IMR-90 (cell line): ENCODE measurements at regions not wholly inside any gene's neighbourhood (a gene's known extent, or its start where the extent isn't known, plus 50 kb on each side); places are given as distances from the start of the nearest gene placed in this dataset.

Experiments used
- ATAC-seq: fragments of 200-7000 bp; cut with Tn5 transposase; 2 replicates; pipeline ENCODE4 v1.9.1; 2020; ENCODE audit warnings: low read depth, mild to moderate bottlenecking, moderate library complexity
- BruUV-seq: library from RNA; stranded (reverse); fragments of 400-500 nt; replicated peaks from 2 replicates; lab custom pipeline; 2021; lab: Mats Ljungman, UMichigan
- CTCF ChIA-PET: fragments of 300-600 bp; formaldehyde crosslinking; extraction: SDS; loops from one replicate; lab custom pipeline; 2021; ENCODE audit warnings: antibody characterized with exemption; lab: Yijun Ruan, JAX
- POLR2A ChIA-PET: fragments of 300-600 bp; sonication (Branson Sonifier 250); formaldehyde crosslinking; loops from one replicate; lab custom pipeline; 2022; ENCODE audit warnings: antibody characterized with exemption; ENCODE audit not compliant: unreplicated experiment; lab: Charles Lee
- DNase-seq: peaks from one replicate; pipeline ENCODE4 v3.0.0; 2013
- H2AFZ ChIP-seq: replicated peaks from 2 replicates; pipeline ENCODE3; 2013; ENCODE audit warnings: low read length, mild to moderate bottlenecking; ENCODE audit not compliant: poor library complexity
- H2AK5ac ChIP-seq: 2 replicates; pipeline ENCODE4 v1.6.1; 2013; ENCODE audit warnings: low read depth, low read length, inconsistent platforms
- H2AK9ac ChIP-seq: replicated peaks from 2 replicates; pipeline ENCODE3; 2013; ENCODE audit warnings: mild to moderate bottlenecking, low read depth, low read length, moderate library complexity; ENCODE audit not compliant: poor library complexity
- H2BK120ac ChIP-seq: 2 replicates; pipeline ENCODE4 v1.6.1; 2013; ENCODE audit warnings: low read depth, low read length, inconsistent platforms
- H2BK15ac ChIP-seq: 3 replicates; pipeline ENCODE4 v1.6.1; 2013; ENCODE audit warnings: low read depth, low read length, inconsistent platforms
- H2BK20ac ChIP-seq: 2 replicates; pipeline ENCODE4 v1.6.1; 2013; ENCODE audit warnings: low read depth, mild to moderate bottlenecking, inconsistent platforms, low read length, moderate library complexity
- H2BK5ac ChIP-seq: 2 replicates; pipeline ENCODE4 v1.6.1; 2013; ENCODE audit warnings: mild to moderate bottlenecking, low read depth, low read length, inconsistent platforms; ENCODE audit not compliant: poor library complexity, severe bottlenecking
- H3K14ac ChIP-seq: replicated peaks from 2 replicates; pipeline ENCODE4 v1.6.1; 2013; ENCODE audit warnings: low read depth, low read length, inconsistent platforms
- H3K18ac ChIP-seq: 2 replicates; pipeline ENCODE4 v1.6.1; 2013; ENCODE audit warnings: low read depth, low read length, control low read depth
- H3K23ac ChIP-seq: 2 replicates; pipeline ENCODE4 v1.6.1; 2013; ENCODE audit warnings: low read depth, low read length, inconsistent platforms
- H3K27ac ChIP-seq: 2 replicates; pipeline ENCODE4 v1.5.1; 2013; ENCODE audit warnings: mild to moderate bottlenecking, control low read depth, low read length; ENCODE audit not compliant: insufficient read depth
- H3K27me3 ChIP-seq: 2 replicates; pipeline ENCODE4 v1.6.1; 2013; ENCODE audit warnings: low read length; ENCODE audit not compliant: control insufficient read depth, insufficient read depth
- H3K36me3 ChIP-seq: 2 replicates; pipeline ENCODE4 v1.6.1; 2013; ENCODE audit warnings: low read length, mixed read lengths; ENCODE audit not compliant: control insufficient read depth, insufficient read depth
- H3K4ac ChIP-seq: 2 replicates; pipeline ENCODE4 v1.6.1; 2013; ENCODE audit warnings: low read depth, low read length, inconsistent platforms
- H3K4me1 ChIP-seq: 2 replicates; pipeline ENCODE4 v1.6.1; 2013; ENCODE audit warnings: low read length, mixed read lengths; ENCODE audit not compliant: control insufficient read depth, insufficient read depth
- H3K4me2 ChIP-seq: 2 replicates; pipeline ENCODE4 v1.6.1; 2013; ENCODE audit warnings: low read depth, mild to moderate bottlenecking, control low read depth, low read length, moderate library complexity
- H3K4me3 ChIP-seq: 2 replicates; pipeline ENCODE4 v1.5.1; 2013; ENCODE audit warnings: low read depth, mild to moderate bottlenecking, control low read depth, low read length, moderate library complexity; ENCODE audit not compliant: insufficient read depth
- H3K56ac ChIP-seq: 2 replicates; pipeline ENCODE4 v1.6.1; 2013; ENCODE audit warnings: low read length, inconsistent platforms; ENCODE audit not compliant: insufficient read depth; ENCODE audit errors: extremely low read depth
- H3K79me1 ChIP-seq, 2 experiments: 2 replicates each; pipeline ENCODE4 v1.6.1; 2013; ENCODE audit warnings: low read length in 2 of 2, inconsistent platforms in 1 of 2, low read depth in 1 of 2
- H3K9ac ChIP-seq: 2 replicates; pipeline ENCODE4 v1.6.1; 2013; ENCODE audit warnings: low read depth, low read length, control low read depth
- H3K9me1 ChIP-seq: 2 replicates; pipeline ENCODE4 v1.6.1; 2013; ENCODE audit warnings: low read length, inconsistent platforms; ENCODE audit not compliant: insufficient read depth
- H3K9me3 ChIP-seq: 2 replicates; pipeline ENCODE4 v1.6.1; 2013; ENCODE audit warnings: low read length; ENCODE audit not compliant: control insufficient read depth, insufficient read depth
- H4K20me1 ChIP-seq: 2 replicates; pipeline ENCODE4 v1.6.1; 2013; ENCODE audit warnings: low read length, inconsistent platforms; ENCODE audit not compliant: insufficient read depth
- H4K5ac ChIP-seq: 2 replicates; pipeline ENCODE4 v1.6.1; 2013; ENCODE audit warnings: mild to moderate bottlenecking, low read depth, low read length, control low read depth
- H4K8ac ChIP-seq, 2 experiments: 2 replicates each; pipeline ENCODE4 v1.6.1; 2013; ENCODE audit warnings: low read depth in 2 of 2, low read length in 2 of 2, control low read depth in 1 of 2, inconsistent platforms in 1 of 2
- H4K91ac ChIP-seq: 2 replicates; pipeline ENCODE4 v1.6.1; 2013; ENCODE audit warnings: low read depth, low read length, inconsistent platforms; ENCODE audit not compliant: insufficient read depth
- CHD1 ChIP-seq: IDR thresholded peaks from 2 replicates; pipeline ENCODE4 v1.6.1; 2012; ENCODE audit warnings: low read depth, low read length, improper control_type of control experiment
- FOS ChIP-seq: fragments of 150-350 bp; IDR thresholded peaks from 2 replicates; pipeline ENCODE4 v1.6.1; 2016; ENCODE audit warnings: low read depth, low read length
- MAFK ChIP-seq: IDR thresholded peaks from 2 replicates; pipeline ENCODE4 v1.6.1; 2012; ENCODE audit warnings: low read depth, low read length, improper control_type of control experiment
- MAZ ChIP-seq: IDR thresholded peaks from 2 replicates; pipeline ENCODE4 v1.6.1; 2012; ENCODE audit warnings: low read depth, mild to moderate bottlenecking, low read length, improper control_type of control experiment, moderate library complexity, borderline replicate concordance
- NFE2L2 ChIP-seq: fragments of 150-350 bp; IDR thresholded peaks from 2 replicates; pipeline ENCODE4 v1.6.1; 2016; ENCODE audit warnings: low read depth, mild to moderate bottlenecking, low read length
- RCOR1 ChIP-seq: IDR thresholded peaks from 2 replicates; pipeline ENCODE4 v1.6.1; 2012; ENCODE audit warnings: mild to moderate bottlenecking, low read length, improper control_type of control experiment; ENCODE audit not compliant: insufficient replicate concordance
- RFX5 ChIP-seq: IDR thresholded peaks from 2 replicates; pipeline ENCODE4 v1.8.0; 2012; ENCODE audit warnings: low read depth, mild to moderate bottlenecking, low read length, moderate library complexity
- SMC3 ChIP-seq: fragments of 150-350 bp; IDR thresholded peaks from 2 replicates; pipeline ENCODE4 v1.6.1; 2016; ENCODE audit warnings: low read depth, mild to moderate bottlenecking, antibody characterized with exemption, low read length, moderate library complexity
- USF2 ChIP-seq: fragments of 150-350 bp; IDR thresholded peaks from 2 replicates; pipeline ENCODE4 v1.6.1; 2017; ENCODE audit warnings: mild to moderate bottlenecking, antibody characterized with exemption, low read length, low read depth
- WGBS, 2 experiments: methylation state at CpG; one replicate each; pipeline versions ENCODE4 v1.1.5 to v1.1.7; 2013; ENCODE audit warnings: missing lambda C conversion rate in 2 of 2; ENCODE audit not compliant: insufficient read length in 1 of 2; ENCODE audit errors: extremely low coverage in 2 of 2; 5-methylcytosine and 5-hydroxymethylcytosine counted together
- dilution Hi-C: fragments of 300-500 bp; cut with HindIII; formaldehyde crosslinking; loops from one replicate; pipeline ENCODE4 v1.14.3; 2018; ENCODE audit warnings: low sequenced_read_pairs; ENCODE audit not compliant: unreplicated experiment
- in situ Hi-C: fragments of 300-500 bp; cut with MboI; formaldehyde crosslinking; loops from 3 replicates; pipeline ENCODE4 v1.14.3; 2019; ENCODE audit warnings: low sequenced_read_pairs, inconsistent platforms, mixed read lengths
- intact Hi-C: fragments of 100-400 bp; cut with micrococcal nuclease; formaldehyde crosslinking; loops from 2 replicates; pipeline ENCODE4 v1.10.0; 2022
- TF ChIP-seq, protein P1 (sequence below): fragments of 150-350 bp; IDR thresholded peaks from 2 replicates; pipeline ENCODE4 v1.6.1; 2016; ENCODE audit warnings: low read depth, mild to moderate bottlenecking, low read length, moderate library complexity, borderline replicate concordance
- TF ChIP-seq, protein P2 (sequence below): conservative IDR thresholded peaks from 2 replicates; pipeline ENCODE4 v1.5.1; 2012; ENCODE audit warnings: mild to moderate bottlenecking, low read depth, low read length, improper control_type of control experiment

- no peak overlapping the region for H3K4me2 ChIP-seq
- no peaks in the 10 kb centered on the region for H3K79me1 ChIP-seq
- no peak overlapping the region for H2AK9ac ChIP-seq
- no peak overlapping the region for H3K9ac ChIP-seq
- no peak overlapping the region for H4K8ac ChIP-seq
- POLR2A ChIA-PET = no interaction called here
- no peak overlapping the region for H4K91ac ChIP-seq
- DNase-seq (no peak), ATAC-seq (no peak)
- no peak overlapping the region for H3K4ac ChIP-seq
- no peak overlapping the region for H3K56ac ChIP-seq
- intact Hi-C loops (no loop called here), dilution Hi-C loops (no loop called here), in situ Hi-C loops (no loop called here)
- no peak overlapping the region for H4K5ac ChIP-seq
- no peaks in the 10 kb centered on the region for H3K4me1 ChIP-seq
- H4K20me1 ChIP-seq = no peaks in the 10 kb centered on the region
- H3K4me3 ChIP-seq = no peak overlapping the region
- CTCF ChIA-PET = no interaction called here
- peaks cover 2% of the 10 kb centered on the region; the same call in 1 of the 2 replicates for H3K27me3 ChIP-seq
- TF ChIP-seq SMC3 (no peak), RCOR1 (no peak), MAZ (no peak), RFX5 (no peak), CHD1 (no peak), NFE2L2 (no peak), FOS (no peak), USF2 (no peak), MAFK (no peak)
- TF ChIP-seq, protein P1, sequence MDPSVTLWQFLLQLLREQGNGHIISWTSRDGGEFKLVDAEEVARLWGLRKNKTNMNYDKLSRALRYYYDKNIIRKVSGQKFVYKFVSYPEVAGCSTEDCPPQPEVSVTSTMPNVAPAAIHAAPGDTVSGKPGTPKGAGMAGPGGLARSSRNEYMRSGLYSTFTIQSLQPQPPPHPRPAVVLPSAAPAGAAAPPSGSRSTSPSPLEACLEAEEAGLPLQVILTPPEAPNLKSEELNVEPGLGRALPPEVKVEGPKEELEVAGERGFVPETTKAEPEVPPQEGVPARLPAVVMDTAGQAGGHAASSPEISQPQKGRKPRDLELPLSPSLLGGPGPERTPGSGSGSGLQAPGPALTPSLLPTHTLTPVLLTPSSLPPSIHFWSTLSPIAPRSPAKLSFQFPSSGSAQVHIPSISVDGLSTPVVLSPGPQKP = no peak
- TF ChIP-seq, protein P2, sequence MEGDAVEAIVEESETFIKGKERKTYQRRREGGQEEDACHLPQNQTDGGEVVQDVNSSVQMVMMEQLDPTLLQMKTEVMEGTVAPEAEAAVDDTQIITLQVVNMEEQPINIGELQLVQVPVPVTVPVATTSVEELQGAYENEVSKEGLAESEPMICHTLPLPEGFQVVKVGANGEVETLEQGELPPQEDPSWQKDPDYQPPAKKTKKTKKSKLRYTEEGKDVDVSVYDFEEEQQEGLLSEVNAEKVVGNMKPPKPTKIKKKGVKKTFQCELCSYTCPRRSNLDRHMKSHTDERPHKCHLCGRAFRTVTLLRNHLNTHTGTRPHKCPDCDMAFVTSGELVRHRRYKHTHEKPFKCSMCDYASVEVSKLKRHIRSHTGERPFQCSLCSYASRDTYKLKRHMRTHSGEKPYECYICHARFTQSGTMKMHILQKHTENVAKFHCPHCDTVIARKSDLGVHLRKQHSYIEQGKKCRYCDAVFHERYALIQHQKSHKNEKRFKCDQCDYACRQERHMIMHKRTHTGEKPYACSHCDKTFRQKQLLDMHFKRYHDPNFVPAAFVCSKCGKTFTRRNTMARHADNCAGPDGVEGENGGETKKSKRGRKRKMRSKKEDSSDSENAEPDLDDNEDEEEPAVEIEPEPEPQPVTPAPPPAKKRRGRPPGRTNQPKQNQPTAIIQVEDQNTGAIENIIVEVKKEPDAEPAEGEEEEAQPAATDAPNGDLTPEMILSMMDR = no peak
- no peak overlapping the region for H2BK120ac ChIP-seq
- no peak overlapping the region for H2BK20ac ChIP-seq
- no peaks in the 10 kb centered on the region for H3K9me1 ChIP-seq
- H2AK5ac ChIP-seq = no peak overlapping the region
- WGBS, 2 experiments = 58% methylated on average over 28 of the region's 37 CpGs; no CpG with 5 or more reads in 1 of the 2 experiments
- no peak overlapping the region for H2AFZ ChIP-seq
- H2BK15ac ChIP-seq = no peak overlapping the region
- H3K27ac ChIP-seq = no peak overlapping the region
- no peak overlapping the region for H3K14ac ChIP-seq
- H3K23ac ChIP-seq = no peak overlapping the region
- H2BK5ac ChIP-seq = no peak overlapping the region
- no peaks in the 10 kb centered on the region for H3K36me3 ChIP-seq
- BruUV-seq = no TSS peak
- no peaks in the 10 kb centered on the region for H3K9me3 ChIP-seq
- H3K18ac ChIP-seq = no peak overlapping the region
These were observed 59.6 kb upstream of the ZNF599 start for GRCh38 chr19:34832581-34833112.
